Stimulated activated CD8-positive, alpha-beta memory T cell treated with anti-CD3 and anti-CD28 coated beads, Interleukin-15, amount 100 ng/mL, for 1 hour (primary cell): ENCODE measurements at regions not wholly inside any gene's neighbourhood (a gene's known extent, or its start where the extent isn't known, plus 50 kb on each side); places are given as distances from the start of the nearest gene placed in this dataset.
"Not testable (repeated sequence)": the region's sequence is repeated elsewhere in the genome, so short reads cannot be mapped to it uniquely, and the experiment has no call there.

ENCODE experiments used
- DNase-seq: peaks from one replicate; pipeline ENCODE4 v3.0.0-alpha.2; 2020; ENCODE audit warnings: low read depth

DNA sequence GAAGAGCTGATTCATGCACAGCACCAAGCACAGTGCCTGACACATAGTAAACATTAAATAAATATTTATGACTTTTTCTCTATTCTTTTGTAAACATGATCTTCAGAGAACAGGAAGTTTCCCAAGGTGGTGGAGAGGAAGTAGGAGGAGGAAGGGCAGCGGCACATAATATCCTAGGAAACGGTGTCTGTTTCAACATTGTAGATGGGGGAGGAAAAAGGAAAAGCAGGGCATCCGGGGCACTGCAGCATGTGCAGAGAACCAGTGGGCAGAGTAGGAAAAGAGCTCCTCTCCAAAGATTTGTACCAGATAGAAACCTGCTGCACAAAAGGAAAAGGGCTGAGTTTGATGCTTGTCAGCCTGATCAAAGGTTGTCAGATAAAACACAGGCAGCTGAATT is 421.7 kb upstream of the ZNF462 start:
- DNase-seq = no peak

DNA sequence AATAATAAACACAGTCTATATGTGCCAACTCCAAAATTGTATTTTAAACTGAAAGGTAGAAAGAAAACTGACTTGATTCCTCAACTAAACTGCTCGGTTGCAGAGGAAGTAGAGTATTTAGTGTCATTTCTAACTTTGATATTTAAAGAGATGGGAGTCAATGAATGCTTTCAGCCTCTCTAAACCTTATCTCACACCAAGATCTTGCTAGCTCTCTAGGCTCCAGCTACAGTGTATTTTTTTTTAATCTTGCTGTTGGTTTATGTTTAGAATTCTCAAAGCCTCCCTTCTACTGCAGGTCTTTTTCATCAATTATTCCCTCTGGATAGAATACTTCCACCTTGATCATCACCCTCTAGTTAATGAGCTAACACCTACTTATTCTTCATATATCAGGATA is 419.4 kb upstream of the ZNF462 start:
- no peak for DNase-seq

DNA sequence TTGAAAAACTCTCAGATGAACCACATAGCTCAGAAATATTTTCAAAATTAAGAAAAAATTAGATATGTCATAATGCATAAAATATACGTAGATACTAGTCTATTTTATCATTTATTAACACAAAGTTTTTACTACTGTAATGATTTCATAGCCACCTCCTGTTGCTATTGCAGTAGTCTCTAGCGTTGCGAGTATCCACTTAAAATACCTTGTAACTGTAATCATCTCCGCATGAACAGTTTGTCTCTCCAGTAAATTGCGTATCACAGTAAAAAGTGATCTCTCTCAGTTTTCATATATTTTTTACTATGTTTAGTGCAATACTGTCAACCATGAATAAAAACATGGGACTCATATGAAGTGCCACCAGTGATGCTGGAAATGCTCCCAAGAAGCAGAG is 417.9 kb upstream of the ZNF462 start:
- no peak for DNase-seq

DNA sequence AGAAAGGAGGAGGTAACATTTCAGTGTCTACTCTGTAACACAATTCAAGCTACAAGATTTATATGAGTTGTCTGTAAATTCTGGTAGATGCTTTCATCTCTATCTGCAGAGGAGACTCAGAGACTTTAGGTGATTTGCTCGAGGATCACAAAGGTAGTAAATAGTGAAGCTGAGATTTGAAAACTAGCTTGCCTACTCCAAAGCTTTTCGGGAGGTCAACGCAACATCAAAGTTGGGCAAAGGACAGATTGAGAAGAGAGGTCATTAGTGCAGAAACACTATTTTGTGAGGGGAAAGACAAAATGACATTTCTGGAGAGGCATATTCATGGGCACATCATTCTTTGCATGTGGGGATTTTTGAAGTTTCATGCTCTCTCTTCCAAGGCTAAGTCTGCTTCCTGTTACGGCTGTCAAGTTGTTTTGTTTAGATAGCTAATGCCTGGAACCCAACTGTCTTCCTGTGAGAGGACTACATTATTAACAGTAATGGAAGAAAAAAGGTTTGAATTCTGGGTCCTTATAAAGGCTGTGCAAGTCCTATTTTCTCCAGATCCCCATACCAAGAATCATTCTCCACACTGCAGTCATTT is 413.5 kb upstream of the ZNF462 start:
- no peak for DNase-seq

DNA sequence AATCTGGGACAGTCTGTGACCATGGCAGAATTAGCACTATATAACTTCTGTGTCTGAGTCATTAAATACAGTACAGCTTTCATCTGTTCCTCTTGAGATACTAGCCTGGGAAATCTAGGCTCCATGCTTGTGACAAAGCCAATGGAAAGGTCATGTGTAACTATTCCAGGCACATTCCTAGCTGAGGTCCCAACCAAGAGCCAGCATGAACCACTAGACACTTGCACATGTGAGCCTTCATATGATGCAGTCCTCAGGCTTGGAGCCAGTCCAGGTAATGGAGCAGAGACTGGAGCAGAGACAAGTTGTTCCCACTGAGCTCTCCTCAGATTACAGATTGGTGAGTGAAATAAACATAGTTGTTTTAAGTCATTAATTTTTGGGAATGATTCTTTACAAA is 412.4 kb upstream of the ZNF462 start:
- DNase-seq = no peak

DNA sequence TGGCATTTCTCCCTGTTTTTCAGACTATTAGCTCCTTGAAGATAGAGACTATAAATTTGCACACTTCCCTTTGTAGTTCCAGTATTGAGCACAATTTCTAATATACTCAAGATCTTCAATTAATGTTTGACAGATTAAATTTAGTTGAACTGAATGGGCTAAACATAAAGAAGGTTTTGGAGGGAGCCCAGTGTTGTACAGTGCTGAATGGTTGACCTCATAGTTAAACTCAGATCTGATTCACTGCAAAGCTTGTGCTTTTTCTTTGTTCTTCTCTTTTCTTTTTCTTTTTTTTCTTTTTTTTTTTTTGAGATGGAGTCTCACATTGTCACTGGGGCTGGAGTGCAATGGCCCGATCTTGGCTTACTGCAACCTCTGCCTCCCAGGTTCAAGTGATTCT is 411.7 kb upstream of the ZNF462 start:
- DNase-seq = no peak

DNA sequence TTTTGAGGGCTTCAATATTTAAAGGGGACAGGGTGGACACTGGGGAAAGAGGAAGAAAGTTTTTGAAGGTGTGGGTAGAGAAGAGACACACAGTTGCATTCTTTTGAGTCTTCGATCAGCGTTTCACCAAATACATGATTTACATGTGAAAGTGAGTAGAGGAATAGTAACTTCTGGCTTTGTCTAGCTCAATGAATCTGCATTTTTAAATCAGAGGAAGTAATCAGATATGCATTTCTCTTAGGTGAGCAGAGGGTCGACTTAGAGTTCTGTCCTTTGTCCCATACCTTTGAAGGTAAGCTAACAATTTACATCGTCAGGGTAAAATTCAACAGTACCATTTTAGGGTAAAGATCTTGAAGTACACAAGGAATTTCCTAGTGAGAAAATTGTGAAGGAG is 406.4 kb upstream of the ZNF462 start:
- DNase-seq = no peak

DNA sequence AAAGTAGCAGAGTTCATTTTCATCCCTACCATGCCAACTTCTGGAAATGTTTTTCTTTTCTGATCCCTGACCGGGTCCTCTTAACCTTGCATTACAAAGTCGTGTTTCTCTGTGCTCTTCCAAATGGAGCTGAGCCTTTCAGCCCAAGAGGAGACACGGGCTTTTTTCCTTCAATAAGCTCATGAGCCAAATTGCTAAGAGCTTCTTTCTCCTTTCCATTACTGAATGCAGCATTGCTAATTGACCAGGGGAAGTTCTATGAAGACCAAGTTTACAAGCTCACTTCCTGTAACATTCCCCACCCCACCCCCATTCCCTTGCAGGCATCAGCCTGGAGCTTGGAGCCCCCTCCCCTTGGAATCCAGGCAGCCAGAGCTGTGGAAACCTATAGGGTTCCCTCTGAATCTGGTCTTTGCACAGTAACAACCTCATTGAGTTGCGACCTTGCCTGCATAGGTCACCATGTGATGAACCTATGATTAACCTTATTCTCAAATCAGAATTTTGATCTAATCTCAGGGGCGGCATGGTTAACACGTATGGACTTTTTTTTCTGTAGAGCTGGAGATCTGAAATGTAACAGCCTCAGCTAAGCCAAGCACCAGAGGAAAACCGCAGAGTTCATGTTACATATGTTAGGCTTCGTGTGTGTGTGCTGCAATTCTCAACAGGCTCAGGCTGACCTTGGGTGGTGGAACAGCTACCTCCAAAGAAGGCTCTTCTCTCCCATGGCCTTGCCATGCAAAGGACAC is 395.7 kb upstream of the ZNF462 start:
- DNase-seq = no peak

DNA sequence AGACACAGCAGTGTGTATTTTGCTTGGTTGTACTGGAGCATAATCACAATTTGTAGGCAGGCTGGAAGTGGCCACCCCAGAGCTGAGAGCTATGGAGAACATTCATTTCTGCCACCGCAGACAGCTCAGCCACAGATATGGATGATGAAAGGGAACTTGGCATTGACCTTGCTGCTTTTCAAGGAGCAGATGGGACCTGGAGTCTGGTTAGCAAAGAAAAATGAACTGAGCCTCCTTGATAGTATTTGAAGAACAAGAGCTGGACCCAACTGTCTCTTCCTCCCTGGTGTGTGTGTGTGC is 395.2 kb upstream of the ZNF462 start:
- DNase-seq = no peak

DNA sequence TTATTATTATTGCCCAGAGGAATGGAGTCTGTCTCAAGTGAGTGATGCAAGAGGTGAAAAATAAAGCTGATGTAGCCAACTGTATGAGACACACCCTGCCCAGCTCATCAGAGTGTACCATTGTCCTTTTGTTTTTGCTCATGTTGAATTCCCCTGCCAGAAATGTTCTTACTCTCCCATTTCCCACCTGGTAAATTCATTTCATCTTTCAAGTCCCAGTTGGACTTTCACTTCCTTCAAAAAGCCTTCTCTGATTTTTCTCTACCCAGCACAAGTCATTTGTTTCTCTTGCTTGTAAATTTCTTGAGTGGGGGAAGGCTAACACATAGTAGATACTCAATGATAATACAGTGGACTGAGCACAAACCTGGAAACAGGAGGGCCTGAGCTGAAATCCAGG is 394.5 kb upstream of the ZNF462 start:
- no peak for DNase-seq

DNA sequence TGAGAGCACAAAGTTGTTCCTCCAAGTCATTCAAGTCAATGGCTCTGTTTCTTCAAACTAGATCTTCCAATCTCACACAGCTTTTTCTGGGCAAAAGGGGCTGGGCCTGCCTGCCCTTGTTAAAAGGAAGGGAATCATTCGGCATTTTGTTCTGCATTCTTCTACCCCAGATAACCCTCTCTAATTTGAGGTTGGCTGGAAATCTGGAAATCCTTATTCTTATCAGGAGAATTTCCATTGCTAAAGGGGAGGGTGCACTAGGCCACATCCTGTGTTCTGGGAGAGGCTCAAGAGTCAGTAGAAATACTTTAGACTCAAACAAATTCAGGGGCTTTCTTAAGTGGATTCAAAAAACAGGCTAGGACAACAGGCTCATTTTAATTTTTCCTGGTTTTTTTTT is 384.7 kb upstream of the ZNF462 start:
- DNase-seq = no peak

DNA sequence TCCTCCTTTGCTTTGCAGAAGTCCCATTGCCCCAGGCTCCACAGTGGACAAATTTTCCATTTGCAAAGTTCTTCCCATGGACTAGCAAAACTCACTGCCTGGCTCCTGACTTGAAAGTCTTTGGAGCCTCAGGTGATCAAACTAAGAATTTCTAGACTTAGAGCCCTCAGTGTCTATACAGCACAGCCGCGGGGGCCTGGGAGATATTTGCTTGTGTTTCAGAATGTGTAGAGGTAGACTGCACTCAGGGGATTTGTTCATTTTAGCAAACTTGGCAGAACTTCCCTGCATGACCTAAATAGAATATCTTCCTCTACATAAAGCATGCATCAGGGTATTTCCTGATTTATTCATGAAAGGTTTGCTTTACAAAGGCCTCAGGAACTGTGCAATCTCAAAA is 384.2 kb upstream of the ZNF462 start:
- DNase-seq = no peak

DNA sequence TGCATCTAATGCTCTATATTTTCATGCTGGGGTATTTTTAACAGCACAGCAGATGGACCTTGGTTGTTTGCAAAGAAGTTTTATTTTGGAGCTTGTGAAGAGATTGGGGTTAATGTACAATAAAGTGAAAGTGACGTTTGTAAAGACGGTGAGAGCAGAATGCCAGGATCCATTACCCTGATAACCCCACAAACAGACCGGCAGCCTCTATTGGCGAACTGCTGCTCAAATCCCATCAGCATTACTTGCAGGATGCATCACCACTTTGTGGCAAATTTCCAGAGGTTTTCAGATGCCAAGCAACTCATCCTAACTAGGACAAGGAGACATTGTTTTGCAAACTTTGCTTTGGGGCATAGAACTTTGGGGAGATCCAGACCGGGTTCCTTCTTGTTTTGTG is 383.3 kb upstream of the ZNF462 start:
- DNase-seq = no peak

DNA sequence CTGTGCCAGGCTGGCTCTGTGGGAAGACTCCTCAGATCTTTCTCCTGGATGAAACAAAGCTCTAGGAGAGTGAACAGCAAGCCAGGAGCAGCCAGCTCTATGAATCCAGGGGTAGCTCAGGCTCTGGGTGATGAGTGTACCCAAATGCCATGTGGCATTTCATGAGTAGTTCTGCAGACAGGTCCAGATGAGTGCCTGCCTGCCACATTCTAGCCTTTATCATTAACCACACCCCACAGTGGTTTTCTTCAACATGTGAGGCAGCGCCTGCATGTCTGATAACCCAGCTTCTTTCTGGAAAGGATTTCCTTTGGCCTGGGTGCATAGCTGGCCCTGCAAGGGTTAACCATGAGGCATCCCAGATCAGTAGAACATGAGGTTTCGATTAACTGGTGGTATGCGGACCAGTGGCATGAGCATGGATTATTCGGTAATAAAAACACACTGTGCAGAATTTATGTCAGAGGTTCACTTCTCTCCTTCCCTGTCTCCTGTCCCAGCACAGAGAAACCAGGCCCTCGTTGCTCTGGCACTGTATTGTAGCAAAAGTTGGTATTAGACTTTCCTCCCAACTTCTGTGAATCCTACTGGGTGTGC is 381.9 kb upstream of the ZNF462 start:
- no peak for DNase-seq

DNA sequence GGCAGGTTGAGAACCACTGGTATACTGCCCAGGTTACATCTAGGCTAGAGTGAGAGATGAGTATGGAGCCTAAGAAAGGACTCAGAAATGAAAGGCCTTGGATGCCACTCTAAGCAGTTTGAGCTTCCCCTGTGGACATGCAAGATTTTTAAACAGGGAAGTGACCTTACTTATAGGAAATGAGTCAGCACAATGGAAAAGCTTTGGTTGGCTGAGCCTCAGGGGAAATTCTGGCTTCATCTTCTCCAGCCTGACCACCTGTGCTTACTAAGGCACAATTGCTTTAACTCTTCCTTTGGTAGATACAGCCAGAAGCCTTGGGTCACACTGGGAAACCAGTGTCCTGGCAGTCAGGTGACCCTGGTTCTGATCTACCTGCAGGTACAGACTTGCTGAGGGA is 380.2 kb upstream of the ZNF462 start:
- no peak for DNase-seq

DNA sequence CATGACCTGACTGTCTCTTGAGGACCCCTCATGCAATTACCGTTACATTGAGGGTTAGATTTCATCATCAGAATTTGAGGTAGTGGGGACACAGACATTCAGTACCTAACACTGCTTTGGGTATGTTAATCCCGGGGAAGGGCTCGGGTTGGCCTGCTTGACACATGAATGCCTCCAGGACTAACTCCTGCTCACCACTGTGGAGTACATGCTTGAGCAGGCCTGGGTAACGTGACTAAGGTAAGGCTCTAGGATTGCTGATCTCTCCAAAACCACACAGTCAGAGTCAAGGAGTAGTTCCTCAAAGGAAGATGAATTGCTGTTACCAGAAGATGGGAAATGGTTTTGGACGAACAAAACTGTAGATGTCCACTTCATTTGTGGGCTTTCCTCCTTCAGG is 376.3 kb upstream of the ZNF462 start:
- DNase-seq = no peak

DNA sequence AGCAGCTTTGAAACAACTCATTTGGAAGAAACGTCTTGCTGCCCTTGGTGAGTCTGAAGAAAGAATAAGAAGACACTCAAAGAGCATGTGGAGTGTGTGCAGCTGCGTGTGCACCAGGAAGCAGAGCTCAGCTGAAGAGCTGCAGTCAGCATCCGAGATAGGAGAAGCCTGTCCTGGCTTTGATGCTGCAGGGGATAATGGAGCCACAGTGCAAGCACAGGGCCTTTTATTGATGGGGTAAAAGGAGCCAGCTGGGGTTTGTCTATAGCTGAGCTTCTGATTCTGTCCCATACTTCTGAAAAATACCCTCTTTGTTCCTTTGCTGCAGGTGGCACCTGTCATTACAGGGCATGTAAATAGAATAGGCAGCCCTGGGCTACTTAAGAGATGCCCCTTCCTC is 375.7 kb upstream of the ZNF462 start:
- no peak for DNase-seq

DNA sequence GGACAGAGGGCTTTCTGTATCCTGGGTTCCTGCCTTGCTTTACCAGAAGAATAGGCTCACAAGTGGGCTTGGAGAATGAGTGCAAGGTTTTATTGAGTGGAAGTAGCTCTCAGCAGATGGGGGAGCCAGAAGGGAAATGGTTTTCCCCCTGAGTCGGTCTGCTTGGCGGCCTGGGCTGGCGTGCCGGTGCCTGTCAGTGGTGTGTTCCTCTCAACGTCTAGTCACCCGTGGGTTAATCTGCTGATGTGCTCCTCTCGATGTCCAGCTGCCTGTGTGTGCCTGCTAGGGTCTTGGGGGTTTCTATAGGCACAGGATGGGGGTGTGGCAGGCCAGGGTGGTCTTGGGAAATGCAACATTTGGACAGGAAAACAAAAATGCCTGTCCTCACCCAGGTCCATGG is 370.8 kb upstream of the ZNF462 start:
- not testable (repeated sequence) for DNase-seq

DNA sequence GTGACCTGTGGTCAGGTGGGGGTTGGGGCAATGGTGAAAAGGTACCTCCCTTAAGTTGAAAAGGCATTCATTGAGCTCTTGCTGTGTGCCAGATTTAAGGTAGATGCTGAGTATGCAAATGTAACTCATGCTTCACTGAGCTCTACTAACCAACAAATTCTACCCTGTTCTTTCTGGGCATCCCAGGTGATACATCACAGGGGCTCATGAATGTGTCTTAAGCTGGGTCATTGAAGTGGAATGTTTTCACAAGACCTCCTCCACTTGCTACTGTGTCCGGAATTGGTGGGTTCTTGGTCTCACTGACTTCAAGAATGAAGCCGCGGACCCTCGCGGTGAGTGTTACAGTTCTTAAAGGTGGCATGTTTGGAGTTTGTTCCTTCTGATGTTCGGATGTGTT is 362.8 kb upstream of the ZNF462 start:
- no peak for DNase-seq

DNA sequence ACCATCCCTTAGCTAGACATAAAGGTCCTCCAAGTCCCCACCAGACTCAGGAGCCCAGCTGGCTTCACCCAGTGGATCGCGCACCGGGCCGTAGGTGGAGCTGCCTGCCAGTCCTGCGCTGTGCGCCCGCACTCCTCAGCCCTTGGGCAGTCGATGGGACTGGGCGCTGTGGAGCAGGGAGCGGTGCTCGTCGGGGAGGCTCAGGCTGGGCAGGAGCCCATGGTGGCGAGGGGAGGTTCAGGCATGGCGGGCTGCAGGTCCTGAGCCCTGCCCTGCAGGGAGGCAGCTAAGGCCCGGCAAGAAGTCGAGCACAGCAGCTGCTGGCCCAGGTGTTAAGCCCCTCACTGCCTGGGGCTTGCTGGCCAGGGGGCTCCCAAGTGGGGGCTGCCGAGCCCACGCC is 361.8 kb upstream of the ZNF462 start:
- not testable (repeated sequence) for DNase-seq

DNA sequence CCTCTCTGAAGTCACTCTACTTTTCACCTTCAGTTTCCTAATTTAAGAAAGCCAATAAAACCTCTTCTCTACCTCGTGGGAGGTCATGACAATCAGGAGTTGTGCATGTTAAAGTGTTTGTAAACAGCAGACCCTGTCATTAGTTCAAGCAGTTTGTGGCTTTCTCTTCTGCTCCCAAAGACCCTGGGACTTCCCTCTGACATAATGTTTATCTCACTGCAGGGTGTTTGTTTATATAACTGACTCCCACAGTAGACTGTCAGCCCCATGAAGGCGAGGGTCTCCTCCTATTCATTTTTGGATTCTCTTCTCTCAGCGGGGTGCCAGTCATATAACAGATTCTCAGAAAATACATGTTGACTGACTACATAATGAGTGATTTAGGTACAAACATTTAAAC is 360.0 kb upstream of the ZNF462 start:
- no peak for DNase-seq

DNA sequence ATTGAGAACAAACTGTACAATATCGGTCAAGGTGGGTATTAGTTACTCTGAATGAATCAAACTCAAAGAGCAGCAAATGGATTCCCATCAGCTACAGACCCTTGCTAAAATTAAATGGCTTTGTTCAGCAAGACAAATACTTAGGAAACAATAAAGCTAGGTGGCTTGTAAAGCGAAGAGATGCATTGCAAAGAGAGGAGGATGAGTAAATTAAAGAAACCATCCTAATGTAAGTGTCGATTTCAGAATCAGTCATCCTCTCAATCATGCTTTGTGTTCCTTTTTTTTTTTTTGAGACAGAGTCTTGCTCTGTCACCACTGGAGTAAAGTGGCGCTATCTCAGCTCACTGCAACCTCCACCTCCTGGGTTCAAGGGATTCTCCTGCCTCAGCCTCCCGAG is 359.2 kb upstream of the ZNF462 start:
- no peak for DNase-seq

DNA sequence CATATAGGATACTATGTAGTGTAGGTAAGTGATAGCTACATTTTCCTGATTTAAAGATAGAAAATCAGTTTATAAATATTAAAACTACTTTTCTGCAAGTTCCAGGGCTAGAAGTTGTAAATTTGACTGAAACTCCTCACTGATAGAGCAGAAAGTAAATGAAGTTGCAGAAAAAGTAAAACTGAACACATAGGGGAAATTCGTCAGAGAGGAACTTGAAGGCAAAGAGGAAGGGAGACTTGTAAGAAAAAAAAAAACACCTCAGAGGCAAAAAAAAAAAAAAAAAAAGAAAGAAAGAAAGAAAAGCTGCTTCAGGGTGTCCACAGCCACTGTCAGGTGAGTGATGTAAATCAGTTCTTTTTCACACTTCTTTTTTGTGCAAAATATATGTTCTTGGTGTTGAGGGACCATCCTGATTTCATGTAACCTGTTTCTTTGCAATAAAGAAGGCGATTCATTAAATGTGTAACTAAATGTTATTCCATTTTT is 336.2 kb upstream of the ZNF462 start:
- DNase-seq = no peak

DNA sequence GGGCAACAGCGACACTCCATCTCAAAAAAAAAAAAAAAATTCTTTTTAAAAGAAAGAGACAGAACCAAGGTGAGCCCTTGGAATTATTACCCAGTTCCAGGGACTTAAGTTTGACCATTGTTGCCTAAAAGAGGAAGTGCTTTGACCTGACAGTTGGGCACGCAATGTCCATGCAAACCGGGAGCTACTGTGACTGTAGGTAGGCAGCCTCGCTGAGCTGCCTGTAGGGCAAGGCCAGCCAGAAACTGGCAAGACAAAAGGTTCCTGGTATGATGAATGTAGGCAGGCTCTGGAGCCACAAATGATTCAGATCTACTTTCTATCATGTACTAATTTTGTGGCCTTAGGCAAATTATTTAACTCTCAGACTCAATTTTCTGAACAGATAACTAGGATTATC is 334.8 kb upstream of the ZNF462 start:
- DNase-seq = no peak
